Testis (tissue), 2 donors: ENCODE measurements at regions not wholly inside any gene's neighbourhood (a gene's known extent, or its start where the extent isn't known, plus 50 kb on each side); places are given as distances from the start of the nearest gene placed in this dataset.

ENCODE experiments used
- DNase-seq: peaks from one replicate; pipeline ENCODE4 v3.0.0-alpha.2; 2019
- H3K27ac ChIP-seq, 2 donors: fragments of 200-600 bp; sonication (generic); one replicate each; pipeline ENCODE4 v1.5.1; 2019
- H3K27me3 ChIP-seq: fragments of 200-600 bp; sonication (generic); one replicate; pipeline ENCODE4 v1.5.1; 2019
- H3K36me3 ChIP-seq: fragments of 200-600 bp; sonication (generic); one replicate; pipeline ENCODE4 v1.5.1; 2017; ENCODE audit warnings: low read depth; ENCODE audit errors: missing control alignments
- H3K4me1 ChIP-seq: fragments of 200-600 bp; sonication (generic); one replicate; pipeline ENCODE4 v1.5.1; 2019
- H3K4me3 ChIP-seq, 2 donors: fragments of 200-600 bp; sonication (generic); one replicate each; pipeline ENCODE4 v1.5.1; 2017 to 2019
- H3K9me3 ChIP-seq: fragments of 200-600 bp; sonication (generic); one replicate; pipeline ENCODE4 v1.5.1; 2017
- CTCF ChIP-seq, 3 experiments: fragments of 450-650 bp in 2 of 3; fragments of 200-600 bp in 1 of 3; sonication (generic) in 1 of 3; IDR thresholded peaks; one replicate each; pipeline ENCODE4 v1.5.1; 2016 to 2019; ENCODE audit warnings: antibody characterized with exemption in 3 of 3, mild to moderate bottlenecking in 2 of 3, moderate library complexity in 1 of 3
- POLR2A ChIP-seq: fragments of 450-650 bp; IDR thresholded peaks from one replicate; pipeline ENCODE4 v1.6.1; 2017; ENCODE audit warnings: antibody characterized with exemption, mild to moderate bottlenecking, moderate library complexity
- WGBS, 2 donors: methylation state at CpG; one replicate each; pipeline ENCODE4 v1.1.5; 2018; 5-methylcytosine and 5-hydroxymethylcytosine counted together
- intact Hi-C: fragments of 100-400 bp; cut with DNase I; formaldehyde crosslinking; loops from one replicate; pipeline ENCODE4 v1.15.1; 2023; ENCODE audit warnings: low total_unique reads

DNA sequence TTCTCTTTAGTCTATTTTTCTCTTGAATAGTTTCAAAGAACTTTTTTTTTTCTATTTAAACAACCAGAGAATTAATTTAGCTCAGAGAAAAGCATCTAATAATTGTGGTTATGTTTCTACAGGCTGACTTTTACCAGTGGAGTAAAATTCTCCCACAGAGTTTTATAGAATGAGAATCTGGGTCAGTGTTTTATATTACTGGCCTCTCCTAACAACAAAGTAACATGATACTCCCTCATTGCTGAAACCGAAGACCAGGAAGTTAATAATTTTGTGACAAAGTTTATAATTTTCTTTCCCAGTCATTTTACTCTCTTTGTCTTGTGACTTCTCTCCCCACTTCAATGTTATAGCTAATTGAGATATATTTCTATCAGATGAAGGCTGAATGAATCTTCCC, 946.9 kb downstream of the EPHA3 start:
- DNase-seq = no peak
- TF ChIP-seq POLR2A (no peak), CTCF (IDR thresholded peaks at IDR 0.05) (no peak)
- Histone ChIP-seq H3K27me3 (no peaks in the 10 kb centered on the region), H3K9me3 (no peaks in the 10 kb centered on the region), H3K4me3 (no peak overlapping the region), H3K36me3 (no peaks in the 10 kb centered on the region), H3K4me1 (no peaks in the 10 kb centered on the region), H3K27ac (peak overlapping the region in 1 of 2 donors; percentile 17)
- 12 to 22% methylated on average over 1 of the region's 1 CpG for WGBS, 2 donors
- intact Hi-C loops = no loop called here

- Histone ChIP-seq H3K27ac (no peak overlapping the region), H3K27me3 (no peaks in the 10 kb centered on the region), H3K9me3 (no peaks in the 10 kb centered on the region), H3K4me1 (no peaks in the 10 kb centered on the region), H3K4me3 (no peak overlapping the region), H3K36me3 (no peaks in the 10 kb centered on the region)
- 36 to 37% methylated on average over 2 of the region's 2 CpGs for WGBS, 2 donors
- intact Hi-C loops = no loop called here
- no peak for DNase-seq
- TF ChIP-seq CTCF (IDR thresholded peaks at IDR 0.05) (no peak), POLR2A (no peak)
These were observed 948.2 kb downstream of the EPHA3 start for GRCh38 chr3:90055666-90056065.

- WGBS, 2 donors = 73 to 74% methylated on average over 2 of the region's 2 CpGs
- H3K4me3 ChIP-seq = no peak overlapping the region
- H3K9me3 ChIP-seq = no peaks in the 10 kb centered on the region
- no peak overlapping the region for H3K27ac ChIP-seq
- TF ChIP-seq CTCF (IDR thresholded peaks at IDR 0.05) (no peak), POLR2A (no peak)
- DNase-seq = no peak
- intact Hi-C loops = no loop called here
- no peaks in the 10 kb centered on the region for H3K36me3 ChIP-seq
- no peaks in the 10 kb centered on the region for H3K27me3 ChIP-seq
- H3K4me1 ChIP-seq = no peaks in the 10 kb centered on the region
These were observed 949.0 kb downstream of the EPHA3 start for GRCh38 chr3:90056281-90057032.

DNA sequence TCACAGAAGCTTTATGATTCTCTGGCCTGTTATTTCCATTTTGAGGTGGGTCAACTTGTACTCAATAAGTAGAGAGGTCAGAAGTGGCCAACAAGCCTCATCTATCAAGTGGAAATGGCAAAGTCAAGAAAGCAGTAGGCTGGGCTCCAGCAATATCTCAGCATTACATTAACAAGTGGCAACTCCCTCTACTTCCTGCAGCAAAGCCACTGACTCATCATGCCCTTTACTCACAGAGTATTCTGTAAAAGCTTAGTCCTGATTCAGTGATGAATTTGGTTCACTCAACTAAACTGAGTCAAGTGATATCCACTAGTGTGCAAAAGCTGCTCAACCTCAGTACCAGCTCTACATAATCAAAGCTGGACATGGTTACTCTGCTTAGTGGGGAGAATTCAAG, 954.6 kb downstream of the EPHA3 start:
- H3K27me3 ChIP-seq = no peaks in the 10 kb centered on the region
- no peak overlapping the region for H3K27ac ChIP-seq
- H3K4me3 ChIP-seq = no peak overlapping the region
- H3K4me1 ChIP-seq = no peaks in the 10 kb centered on the region
- DNase-seq = no peak
- H3K36me3 ChIP-seq = no peaks in the 10 kb centered on the region
- intact Hi-C loops = no loop called here
- H3K9me3 ChIP-seq = no peaks in the 10 kb centered on the region
- TF ChIP-seq POLR2A (no peak), CTCF (IDR thresholded peaks at IDR 0.05) (no peak)

DNA sequence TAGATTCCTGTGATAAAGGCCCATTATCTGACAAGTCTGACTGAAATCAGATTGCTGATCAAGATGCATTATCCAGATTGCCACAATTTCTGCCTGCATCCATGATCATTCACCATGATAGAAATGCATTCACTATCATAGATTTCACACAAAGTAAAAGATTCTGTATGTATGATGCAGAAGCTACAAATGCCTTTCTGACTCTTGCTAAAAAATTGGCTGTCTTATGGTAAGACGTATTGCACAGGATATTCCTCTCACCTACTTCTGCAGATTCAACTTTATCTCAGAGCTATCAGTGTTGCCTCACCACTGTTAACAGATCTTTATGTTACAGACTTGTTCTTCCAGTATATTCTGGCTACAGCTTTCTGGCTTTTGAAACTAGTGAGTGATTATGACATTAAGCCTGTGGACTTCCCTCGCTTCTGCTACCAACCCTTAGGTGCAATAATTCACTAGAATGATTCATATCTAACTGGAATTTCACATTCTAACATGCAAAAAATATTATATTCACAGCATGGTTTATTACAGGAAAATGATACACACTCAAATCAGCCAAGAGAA, 955.3 kb downstream of the EPHA3 start:
- no peaks in the 10 kb centered on the region for H3K36me3 ChIP-seq
- TF ChIP-seq CTCF (IDR thresholded peaks at IDR 0.05) = no peak
- intact Hi-C loops = no loop called here
- 88 to 89% methylated on average over 2 of the region's 2 CpGs for WGBS, 2 donors
- H3K27ac ChIP-seq = no peak overlapping the region
- H3K9me3 ChIP-seq = no peaks in the 10 kb centered on the region
- no peaks in the 10 kb centered on the region for H3K4me1 ChIP-seq
- no peaks in the 10 kb centered on the region for H3K27me3 ChIP-seq
- no peak overlapping the region for H3K4me3 ChIP-seq
- DNase-seq = no peak
